ENCODE measurements at regions not wholly inside any gene's neighbourhood (a gene's known extent, or its start where the extent isn't known, plus 50 kb on each side); places are given as distances from the start of the nearest gene placed in this dataset.

DNA sequence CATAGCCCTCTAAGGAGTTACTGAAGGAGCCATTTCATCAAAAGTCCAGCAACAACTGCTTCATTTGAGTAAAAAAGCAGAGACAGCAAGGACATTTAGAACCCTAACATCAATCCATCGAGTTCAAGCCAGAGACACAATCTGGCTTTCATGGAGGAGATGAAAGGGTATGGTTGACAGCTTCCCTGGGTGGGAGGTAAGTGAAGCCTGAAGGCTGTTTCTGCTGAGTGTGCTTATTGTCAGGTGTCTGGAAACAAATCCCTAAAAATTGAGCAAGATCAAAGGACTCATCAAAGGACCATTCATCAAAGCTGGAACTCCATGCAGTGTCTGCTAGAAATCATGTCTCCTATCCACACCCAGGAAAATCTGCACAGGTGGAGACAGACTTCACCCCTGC, 104.4 kb upstream of the CCDC196 start:
- TF ChIP-seq, protein P1, sequence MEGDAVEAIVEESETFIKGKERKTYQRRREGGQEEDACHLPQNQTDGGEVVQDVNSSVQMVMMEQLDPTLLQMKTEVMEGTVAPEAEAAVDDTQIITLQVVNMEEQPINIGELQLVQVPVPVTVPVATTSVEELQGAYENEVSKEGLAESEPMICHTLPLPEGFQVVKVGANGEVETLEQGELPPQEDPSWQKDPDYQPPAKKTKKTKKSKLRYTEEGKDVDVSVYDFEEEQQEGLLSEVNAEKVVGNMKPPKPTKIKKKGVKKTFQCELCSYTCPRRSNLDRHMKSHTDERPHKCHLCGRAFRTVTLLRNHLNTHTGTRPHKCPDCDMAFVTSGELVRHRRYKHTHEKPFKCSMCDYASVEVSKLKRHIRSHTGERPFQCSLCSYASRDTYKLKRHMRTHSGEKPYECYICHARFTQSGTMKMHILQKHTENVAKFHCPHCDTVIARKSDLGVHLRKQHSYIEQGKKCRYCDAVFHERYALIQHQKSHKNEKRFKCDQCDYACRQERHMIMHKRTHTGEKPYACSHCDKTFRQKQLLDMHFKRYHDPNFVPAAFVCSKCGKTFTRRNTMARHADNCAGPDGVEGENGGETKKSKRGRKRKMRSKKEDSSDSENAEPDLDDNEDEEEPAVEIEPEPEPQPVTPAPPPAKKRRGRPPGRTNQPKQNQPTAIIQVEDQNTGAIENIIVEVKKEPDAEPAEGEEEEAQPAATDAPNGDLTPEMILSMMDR (IDR thresholded peaks at IDR 0.05; ENCODE audit: insufficient read depth, low read length, poor library complexity, severe bottlenecking), result no peak
- TF ChIP-seq EZH2phosphoT487 (conservative IDR thresholded peaks at IDR 0.05; ENCODE audit: low read length), result no peak

All from SU-DHL-6 (cell line).